Right lobe of liver (tissue), 6 donors: ENCODE measurements at regions not wholly inside any gene's neighbourhood (a gene's known extent, or its start where the extent isn't known, plus 50 kb on each side); places are given as distances from the start of the nearest gene placed in this dataset.

Experiments used
- ATAC-seq, 4 donors: fragments of 200-7000 bp; cut with Tn5 transposase; one replicate each; pipeline ENCODE4 v1.9.1; 2020; ENCODE audit warnings: mild to moderate bottlenecking in 4 of 4, moderate library complexity in 4 of 4
- DNase-seq, 3 donors: peaks; one replicate each; pipeline ENCODE4 v3.0.0-alpha.2; 2020
- H3K27ac ChIP-seq, 3 donors: fragments of 200-600 bp; one replicate each; pipeline ENCODE4 v1.8.0; 2022
- H3K27me3 ChIP-seq, 2 donors: fragments of 200-600 bp; one replicate each; pipeline ENCODE4 v1.8.0; 2022
- H3K36me3 ChIP-seq, 4 donors: fragments of 200-600 bp; sonication (generic) in 1 of 4; one replicate each; pipeline versions ENCODE4 v1.5.1 to v1.8.0; 2017 to 2022; ENCODE audit warnings: control low read depth in 1 of 4
- H3K4me1 ChIP-seq, 4 donors: fragments of 200-600 bp; sonication (generic) in 1 of 4; one replicate each; pipeline versions ENCODE4 v1.5.1 to v1.8.0; 2017 to 2022; ENCODE audit warnings: control low read depth in 1 of 4
- H3K4me3 ChIP-seq, 3 donors: fragments of 200-600 bp; one replicate each; pipeline ENCODE4 v1.8.0; 2022
- H3K9me3 ChIP-seq, 4 donors: fragments of 200-600 bp; sonication (generic) in 1 of 4; one replicate each; pipeline versions ENCODE4 v1.5.1 to v1.8.0; 2017 to 2022; ENCODE audit warnings: control low read depth in 1 of 4
- CTCF ChIP-seq, 4 donors: fragments of 200-600 bp in 3 of 4; fragments of 450-650 bp in 1 of 4; IDR thresholded peaks; one replicate each; pipeline versions ENCODE4 v1.5.1 to v1.8.0; 2016 to 2022; ENCODE audit warnings: antibody characterized with exemption in 4 of 4, mild to moderate bottlenecking in 2 of 4
- POLR2A ChIP-seq: fragments of 450-650 bp; IDR thresholded peaks from one replicate; pipeline ENCODE4 v1.6.1; 2017; ENCODE audit warnings: antibody characterized with exemption, mild to moderate bottlenecking
- WGBS: methylation state at CpG from one replicate; pipeline ENCODE4 v1.1.6; 2018; ENCODE audit warnings: low coverage, low lambda C conversion rate; ENCODE audit not compliant: insufficient coverage; ENCODE audit errors: missing lambda C conversion rate; 5-methylcytosine and 5-hydroxymethylcytosine counted together
- intact Hi-C, 2 donors: fragments of 100-400 bp; cut with DNase I; formaldehyde crosslinking; loops; one replicate each; pipeline versions ENCODE4 v1.11.2 to v1.14.1; 2022
- donor health status: DM: no; HTN: yes; CAD: no.
- donor health status: DM: no; HTN: no; CAD: no.
- donor health status: DM: no; HTN: no; CAD: no.
- donor health status: DM: no; HTN: yes; CAD: no.
- donor health status: DM: no; HTN: yes; CAD: no.

DNA sequence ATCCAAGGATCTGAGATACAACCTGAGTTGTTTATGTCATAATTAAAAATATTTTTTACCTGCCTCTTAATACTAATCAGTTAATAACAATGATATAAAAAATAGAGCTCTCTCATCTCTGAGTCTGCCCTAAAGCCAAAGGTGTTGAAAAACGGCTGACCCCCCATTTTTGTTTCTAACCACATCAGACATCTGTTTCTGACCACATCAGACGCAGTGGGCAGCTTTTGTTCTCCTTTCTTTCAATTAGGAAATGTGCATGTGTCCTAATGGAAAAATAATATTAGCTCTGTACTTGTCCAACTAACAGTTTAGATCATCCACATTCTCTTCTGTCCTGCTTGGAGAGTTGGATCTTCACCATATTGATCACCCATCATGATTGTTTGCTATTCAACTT, 144.6 kb downstream of the SHOX2 start:
- no peak overlapping the region for H3K27ac ChIP-seq
- WGBS: 23% methylated on average over 2 of the region's 2 CpGs

DNA sequence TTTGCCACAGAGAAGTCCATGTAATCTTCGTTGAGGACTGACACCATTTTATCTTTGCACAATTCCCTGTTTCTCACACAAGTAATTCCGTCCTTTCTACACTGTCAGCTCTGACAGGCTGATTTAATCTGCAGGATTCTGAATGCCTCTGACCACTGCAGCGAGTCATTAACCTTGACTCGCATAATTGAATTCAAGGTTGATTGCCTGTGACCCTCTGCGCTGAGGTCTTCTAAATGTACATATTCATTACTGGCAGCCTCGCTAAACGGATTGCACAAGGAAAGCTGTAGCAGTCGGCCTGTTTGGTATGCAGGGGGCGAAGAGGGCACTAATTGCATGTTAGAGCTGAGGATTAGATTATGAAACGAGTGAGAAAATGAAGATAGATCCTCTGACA, 147.8 kb downstream of the SHOX2 start:
- Histone ChIP-seq H3K4me1 (no peaks in the 10 kb centered on the region), H3K27me3 (no peaks in the 10 kb centered on the region), H3K27ac (no peak overlapping the region), H3K4me3 (no peak overlapping the region), H3K36me3 (no peaks in the 10 kb centered on the region), H3K9me3 (no peaks in the 10 kb centered on the region)
- TF ChIP-seq POLR2A (no peak), CTCF (IDR thresholded peaks at IDR 0.05) (no peak)
- intact Hi-C loops: no loop called here
- 11% methylated on average over 10 of the region's 10 CpGs for WGBS
- no peak for DNase-seq
- no peak for ATAC-seq

More for the DNA sequence above, 144.6 kb downstream of the SHOX2 start:
- Histone ChIP-seq H3K27me3 (no peaks in the 10 kb centered on the region), H3K4me1 (no peaks in the 10 kb centered on the region), H3K4me3 (no peak overlapping the region), H3K9me3 (no peaks in the 10 kb centered on the region), H3K36me3 (no peaks in the 10 kb centered on the region)
- DNase-seq (no peak), ATAC-seq (no peak)
- intact Hi-C loops: no loop called here
- no peak for TF ChIP-seq CTCF (IDR thresholded peaks at IDR 0.05)
- TF ChIP-seq POLR2A: no peak

- WGBS: 58% methylated on average over 4 of the region's 4 CpGs
These were observed 149.4 kb downstream of the SHOX2 start for GRCh38 chr3:157956850-157957249.

DNA sequence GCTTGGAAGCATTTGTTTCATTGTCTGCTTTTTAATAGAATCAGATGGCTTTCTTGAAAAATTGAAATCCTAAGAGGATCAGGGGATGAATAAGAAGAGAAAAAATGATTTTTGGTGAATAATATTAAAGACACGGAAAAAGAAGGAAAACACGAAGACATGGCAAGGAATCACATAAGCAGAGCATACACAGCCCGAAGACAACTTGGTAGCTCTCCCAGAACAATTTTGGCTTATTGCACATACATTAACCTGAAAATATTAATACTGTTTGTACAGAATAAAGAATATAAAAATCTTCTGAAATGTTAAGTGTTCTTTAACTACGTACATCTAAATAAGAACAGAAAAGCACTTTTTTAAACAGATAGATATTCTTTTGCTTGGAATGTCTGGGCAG, 150.0 kb downstream of the SHOX2 start:
- intact Hi-C loops: no loop called here
- Histone ChIP-seq H3K4me1 (no peaks in the 10 kb centered on the region), H3K27me3 (no peaks in the 10 kb centered on the region), H3K9me3 (no peaks in the 10 kb centered on the region), H3K36me3 (no peaks in the 10 kb centered on the region), H3K27ac (no peak overlapping the region), H3K4me3 (no peak overlapping the region)
- DNase-seq: no peak
- ATAC-seq: no peak
- TF ChIP-seq CTCF (IDR thresholded peaks at IDR 0.05) (no peak), POLR2A (no peak)
- 59% methylated on average over 4 of the region's 4 CpGs for WGBS

More at GRCh38 chr3:157956850-157957249, 149.4 kb downstream of the SHOX2 start:
- no peak for DNase-seq
- H3K36me3 ChIP-seq: no peaks in the 10 kb centered on the region
- H3K4me1 ChIP-seq: no peaks in the 10 kb centered on the region
- ATAC-seq: no peak
- H3K27ac ChIP-seq: no peak overlapping the region
- H3K4me3 ChIP-seq: no peak overlapping the region
- intact Hi-C loops: no loop called here
- no peaks in the 10 kb centered on the region for H3K9me3 ChIP-seq
- no peak for TF ChIP-seq CTCF (IDR thresholded peaks at IDR 0.05)
- no peak for TF ChIP-seq POLR2A
- no peaks in the 10 kb centered on the region for H3K27me3 ChIP-seq

GRCh38 chr3:157953565-157953964, 152.7 kb downstream of the SHOX2 start:
- no peak for TF ChIP-seq POLR2A
- no peak for TF ChIP-seq CTCF (IDR thresholded peaks at IDR 0.05)
- H3K36me3 ChIP-seq: no peaks in the 10 kb centered on the region
- no peak overlapping the region for H3K27ac ChIP-seq
- DNase-seq (no peak), ATAC-seq (no peak)
- intact Hi-C loops: no loop called here
- no peaks in the 10 kb centered on the region for H3K27me3 ChIP-seq
- no peaks in the 10 kb centered on the region for H3K9me3 ChIP-seq
- 27% methylated on average over 2 of the region's 2 CpGs for WGBS
- H3K4me1 ChIP-seq: no peaks in the 10 kb centered on the region
- H3K4me3 ChIP-seq: no peak overlapping the region
